NOMO-1 treated with dmso at 0.1 percent for 144 hours (cell line): ENCODE measurements at regions not wholly inside any gene's neighbourhood (a gene's known extent, or its start where the extent isn't known, plus 50 kb on each side); places are given as distances from the start of the nearest gene placed in this dataset.

Experiments used
- DNase-seq: peaks from one replicate; lab custom pipeline; 2025; ENCODE audit not compliant: unreplicated experiment; lab: John Stamatoyannopoulos, UW

- DNase-seq = no peak
These were observed 98.5 kb downstream of the METRNL start for GRCh38 chr17:83177611-83178532.

GRCh38 chr17:83178533-83179304, 99.3 kb downstream of the METRNL start:
- DNase-seq = no peak

- no peak for DNase-seq
These were observed 100.0 kb downstream of the METRNL start for GRCh38 chr17:83179374-83179773.

DNA sequence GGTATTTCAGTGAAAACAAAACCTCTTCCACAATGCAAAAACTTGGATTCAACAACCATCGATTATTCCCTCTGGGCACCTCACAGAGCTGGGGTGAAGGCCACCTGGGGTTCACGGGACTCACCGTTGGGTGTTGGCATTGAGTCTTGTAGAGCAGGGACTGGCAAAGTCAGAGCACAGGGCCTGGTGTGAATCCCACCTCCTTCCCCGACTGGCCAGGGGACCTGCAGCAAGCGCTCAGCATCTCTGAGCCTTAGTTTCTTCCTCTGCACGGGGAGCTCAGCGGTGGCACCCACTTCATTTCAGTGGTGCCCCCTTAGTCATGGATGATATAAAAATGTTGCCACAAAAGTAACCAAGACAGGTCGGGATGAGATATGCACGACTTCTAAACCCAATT, 100.4 kb downstream of the METRNL start:
- no peak for DNase-seq

GRCh38 chr17:83180264-83180995, 101.0 kb downstream of the METRNL start:
- DNase-seq = no peak

DNA sequence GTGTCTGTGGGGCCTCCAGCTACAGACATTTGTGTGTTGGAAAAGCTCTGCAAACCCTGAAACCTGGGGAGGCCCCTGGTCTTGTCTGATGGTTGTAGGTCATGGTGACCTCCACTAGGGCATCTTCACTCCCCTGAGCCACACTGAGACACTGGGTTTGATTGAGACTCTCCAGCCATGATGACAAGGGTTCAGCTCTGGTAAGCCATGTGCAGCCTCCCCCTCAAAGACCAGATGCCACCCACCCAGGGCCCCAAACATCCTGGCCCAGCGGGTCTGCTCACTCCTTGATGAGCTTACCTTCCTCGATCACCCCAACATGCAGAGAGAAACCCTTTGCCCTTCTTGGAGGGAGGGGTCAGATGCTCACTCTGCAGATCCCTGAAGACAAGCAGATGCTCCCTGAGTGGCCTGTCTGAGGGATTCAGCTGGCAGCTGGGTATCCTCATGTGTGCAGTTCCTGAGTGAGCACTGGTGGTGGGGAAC, 101.6 kb downstream of the METRNL start:
- DNase-seq = no peak

DNA sequence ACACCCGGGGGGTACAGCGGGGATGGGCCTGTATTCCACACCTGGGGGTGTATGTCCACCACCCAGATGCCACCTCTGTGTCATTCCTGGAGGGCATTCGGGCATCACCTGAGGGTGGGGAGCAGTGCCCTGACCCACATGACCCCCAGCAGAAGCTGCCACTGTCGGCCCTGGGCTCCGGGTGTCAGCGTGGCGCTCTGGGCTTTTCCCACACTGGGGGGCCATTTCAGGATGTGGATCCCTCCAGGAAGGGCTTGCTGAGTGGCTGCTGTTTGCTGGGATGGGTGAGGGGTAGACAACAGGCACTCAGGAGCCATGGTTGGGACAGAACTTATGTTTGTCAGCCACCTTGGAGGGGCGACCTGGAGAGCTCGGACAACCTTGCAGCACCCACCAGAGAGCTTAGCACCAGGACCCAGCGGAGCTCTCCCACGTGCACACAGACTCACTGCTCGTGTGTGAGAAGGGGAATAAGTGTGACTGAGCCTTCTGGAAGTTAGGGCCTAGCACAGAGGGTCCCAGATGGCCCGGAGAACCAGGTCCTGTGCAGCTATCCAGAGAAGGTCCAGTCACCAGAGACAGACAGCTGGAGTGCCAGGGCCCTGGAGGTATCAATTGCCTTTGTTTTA, 102.7 kb downstream of the METRNL start:
- DNase-seq = no peak

- DNase-seq = no peak
These were observed 103.3 kb downstream of the METRNL start for GRCh38 chr17:83182620-83183101.

DNA sequence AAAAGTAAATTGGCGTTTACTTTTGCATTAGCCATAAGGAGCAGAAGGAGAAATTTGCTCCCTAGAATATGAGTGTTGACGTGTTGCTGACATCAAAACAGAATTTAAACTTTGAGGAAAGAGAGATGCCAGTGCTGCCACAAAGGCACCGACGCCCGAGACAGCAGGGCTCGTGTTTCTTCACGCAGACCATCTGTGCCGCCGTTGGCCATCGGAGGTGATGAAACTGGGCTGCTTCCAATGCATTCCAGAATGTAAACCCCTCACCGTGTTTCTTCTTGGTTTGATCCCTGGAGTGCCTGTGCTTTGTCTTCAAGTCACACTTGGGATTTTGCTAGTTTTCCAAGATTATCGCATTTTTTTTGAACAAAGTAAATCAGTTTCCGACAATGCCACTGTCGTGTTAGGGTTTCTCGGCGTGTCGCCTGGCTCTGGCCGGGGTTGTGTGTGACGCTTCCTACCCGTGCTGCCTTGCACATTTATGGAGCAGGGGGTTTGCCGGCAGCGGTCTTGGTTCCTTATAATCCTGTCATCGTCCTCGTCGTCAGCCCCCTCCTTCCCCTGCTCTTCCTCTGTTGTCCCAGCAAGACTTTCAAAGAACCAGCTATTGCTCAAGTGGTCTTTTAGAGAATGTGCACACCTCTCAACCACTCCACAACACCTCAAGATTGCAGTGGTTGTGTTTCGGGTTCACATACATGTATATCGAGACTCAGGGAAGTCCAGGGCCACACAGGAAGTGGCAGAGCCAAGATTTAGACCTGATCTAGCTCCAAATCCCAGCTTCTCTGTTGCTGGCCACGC, 103.9 kb downstream of the METRNL start:
- no peak for DNase-seq

GRCh38 chr17:83183951-83184506, 104.6 kb downstream of the METRNL start:
- no peak for DNase-seq

- no peak for DNase-seq
These were observed 105.9 kb downstream of the METRNL start for GRCh38 chr17:83185023-83186002.

GRCh38 chr17:83186226-83186625, 106.8 kb downstream of the METRNL start:
- no peak for DNase-seq

DNA sequence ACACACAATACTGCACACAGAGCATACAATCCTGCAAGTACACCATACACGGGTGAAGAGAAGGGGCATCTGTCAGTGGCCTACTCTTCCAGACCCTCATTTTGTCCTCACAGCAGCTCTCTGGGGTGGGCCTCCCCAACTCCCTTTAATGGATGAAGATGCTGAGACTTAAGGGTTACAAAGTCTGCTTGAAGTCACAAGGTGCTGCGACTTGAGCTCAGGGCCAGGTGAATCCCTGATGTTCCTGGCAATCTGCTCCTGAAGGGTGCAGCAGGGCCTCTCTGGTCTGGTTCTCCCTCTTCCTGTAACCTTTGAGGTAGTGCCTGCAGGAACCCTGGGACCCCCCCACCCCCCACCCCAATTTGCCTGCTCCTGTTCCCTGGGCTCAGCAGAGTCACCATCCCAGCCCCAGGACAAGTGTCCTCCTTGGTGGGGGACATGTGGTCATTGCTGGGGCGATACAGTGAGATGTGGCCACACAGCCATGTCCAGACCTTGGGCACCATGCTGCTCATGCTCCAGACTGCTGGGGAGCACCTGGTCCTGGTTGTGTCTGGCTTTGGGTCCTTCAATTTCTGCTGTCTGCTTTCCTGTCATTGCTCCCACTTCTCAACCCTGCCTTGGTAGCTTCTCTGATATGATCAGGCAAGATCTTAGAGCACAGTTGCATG, 107.5 kb downstream of the METRNL start:
- no peak for DNase-seq

- DNase-seq = no peak
These were observed 108.4 kb downstream of the METRNL start for GRCh38 chr17:83187782-83188311.

- no peak for DNase-seq
These were observed 109.9 kb downstream of the METRNL start for GRCh38 chr17:83189044-83190003.

- DNase-seq = no peak
These were observed 110.6 kb downstream of the METRNL start for GRCh38 chr17:83190004-83190385.
